Fibroblast of the conjunctiva (primary cell): ENCODE measurements at regions not wholly inside any gene's neighbourhood (a gene's known extent, or its start where the extent isn't known, plus 50 kb on each side); places are given as distances from the start of the nearest gene placed in this dataset.

Source experiments
- DNase-seq: peaks from one replicate; pipeline ENCODE4 v3.0.0-alpha.2; 2010; ENCODE audit warnings: low read depth

- no peak for DNase-seq
Measured at GRCh38 chr6:56005426-56005825, 130.0 kb upstream of the BMP5 start.

GRCh38 chr6:56004426-56004825, 129.0 kb upstream of the BMP5 start:
- no peak for DNase-seq

GRCh38 chr6:56003616-56004015, 128.2 kb upstream of the BMP5 start:
- DNase-seq = no peak

DNA sequence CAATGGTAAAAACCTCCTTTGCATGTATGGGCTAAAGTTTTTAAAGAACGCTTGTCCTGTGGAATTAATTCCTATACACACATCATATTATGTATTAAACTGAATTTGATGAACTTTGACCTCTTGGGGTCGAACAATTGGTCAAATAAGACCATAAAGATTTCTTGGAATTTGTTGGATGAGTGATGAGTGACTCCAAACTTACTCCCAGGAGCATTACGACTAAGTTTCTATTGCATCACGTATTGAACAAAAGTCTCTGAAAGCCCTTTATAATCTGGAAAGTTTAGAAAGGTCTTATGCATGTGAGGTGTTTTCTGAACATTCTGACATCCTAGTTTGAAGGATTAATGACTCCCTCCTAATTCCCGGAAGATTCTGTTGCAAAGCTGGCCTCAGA, 126.9 kb upstream of the BMP5 start:
- DNase-seq = no peak

DNA sequence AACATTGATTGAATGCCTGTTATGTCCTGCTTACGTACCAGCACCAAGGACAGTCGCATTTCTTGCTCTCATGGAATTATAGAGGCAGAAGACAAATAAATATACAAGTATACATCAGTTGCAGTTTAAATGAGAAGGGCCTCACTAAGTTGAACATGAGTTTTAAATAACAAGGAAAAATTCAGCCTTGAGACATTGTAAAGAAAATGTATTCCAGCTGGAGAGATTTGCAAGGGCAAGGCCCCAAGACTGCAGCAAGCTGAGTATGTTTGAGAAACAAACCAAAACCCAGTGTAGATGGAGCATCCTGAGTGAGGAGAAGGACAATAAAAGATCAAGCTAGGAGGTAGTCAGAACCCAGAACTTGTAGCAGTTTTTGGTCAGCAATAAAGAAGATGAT, 123.2 kb upstream of the BMP5 start:
- DNase-seq = no peak

GRCh38 chr6:55997223-55997874, 122.0 kb upstream of the BMP5 start:
- no peak for DNase-seq

- DNase-seq = no peak
Measured at GRCh38 chr6:55994531-55994930, 119.1 kb upstream of the BMP5 start.

DNA sequence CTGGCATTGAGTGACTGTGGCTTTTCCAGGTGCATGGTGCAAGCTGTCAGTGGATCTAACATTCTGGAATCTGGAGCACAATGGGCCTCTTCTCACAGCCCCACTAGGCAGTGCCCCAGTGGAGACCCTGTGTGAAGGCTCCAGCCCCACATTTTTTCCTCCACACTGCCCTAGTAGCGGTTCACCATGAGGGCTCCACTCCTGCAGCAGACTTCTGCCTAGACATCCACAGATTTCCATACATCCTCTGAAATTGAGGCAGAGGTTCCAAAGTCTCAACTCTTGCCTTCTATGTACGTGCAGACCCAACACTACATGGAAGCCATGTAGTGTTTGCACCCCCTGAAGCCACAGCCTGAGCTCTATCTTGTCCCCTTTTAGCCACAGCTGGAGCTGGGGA, 118.0 kb upstream of the BMP5 start:
- DNase-seq = no peak

DNA sequence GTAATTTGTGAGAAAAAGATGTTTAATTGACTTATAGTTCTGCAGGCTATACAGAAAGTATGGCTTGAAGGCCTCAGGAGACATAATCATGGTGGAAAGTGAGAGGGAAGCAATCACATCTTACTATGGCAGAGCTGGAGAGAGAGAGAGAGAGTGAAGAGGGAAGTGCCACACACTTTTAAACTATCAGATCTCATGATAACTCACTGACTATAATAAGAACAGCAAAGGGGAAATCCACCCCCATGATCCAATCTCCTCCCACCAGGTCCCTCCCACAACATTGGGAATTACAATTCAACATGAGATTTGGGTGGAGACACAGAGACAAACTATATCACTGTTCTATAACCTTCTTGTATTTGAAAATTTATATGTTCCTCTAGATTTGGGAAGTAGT, 117.2 kb upstream of the BMP5 start:
- no peak for DNase-seq

- DNase-seq = no peak
Measured at GRCh38 chr6:55985309-55985708, 109.9 kb upstream of the BMP5 start.

- no peak for DNase-seq
Measured at GRCh38 chr6:55983861-55984260, 108.5 kb upstream of the BMP5 start.

- DNase-seq = no peak
Measured at GRCh38 chr6:55981660-55982059, 106.3 kb upstream of the BMP5 start.

- peak; percentile 26 for DNase-seq
Measured at GRCh38 chr6:55980627-55981211, 105.3 kb upstream of the BMP5 start.

GRCh38 chr6:55979526-55979925, 104.1 kb upstream of the BMP5 start:
- no peak for DNase-seq

DNA sequence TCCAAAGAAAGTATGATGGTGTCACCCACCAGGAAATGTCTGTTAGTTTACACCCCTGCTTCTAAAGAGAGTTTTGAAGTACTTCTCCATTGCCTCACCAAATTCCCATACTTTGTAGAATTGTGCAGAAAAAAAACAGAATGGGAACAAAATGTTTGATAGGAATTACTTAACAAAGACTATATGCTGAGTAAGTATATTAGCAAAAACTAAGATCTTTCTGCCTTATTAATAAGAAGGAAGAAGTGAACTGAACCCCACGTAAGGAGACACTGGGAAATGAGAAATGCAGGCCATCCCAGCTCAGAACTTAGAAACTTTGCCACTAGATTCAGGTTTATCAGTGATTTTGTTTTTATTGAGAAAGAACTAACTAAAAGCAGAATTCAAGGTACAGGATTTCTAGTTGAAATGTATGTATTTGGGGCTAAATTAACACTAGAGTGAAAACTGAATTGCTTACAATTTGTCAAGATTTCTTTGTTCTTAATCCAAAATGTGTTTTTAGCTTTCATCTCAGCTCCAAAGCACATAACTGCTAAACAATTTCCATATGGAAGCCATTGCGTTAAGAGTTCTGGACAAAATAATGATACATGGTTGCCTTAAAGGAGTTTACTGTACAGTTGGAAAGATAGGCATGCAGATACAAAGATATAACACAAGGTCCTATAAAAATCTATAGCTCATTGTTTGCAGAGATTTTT, 102.7 kb upstream of the BMP5 start:
- DNase-seq = no peak

DNA sequence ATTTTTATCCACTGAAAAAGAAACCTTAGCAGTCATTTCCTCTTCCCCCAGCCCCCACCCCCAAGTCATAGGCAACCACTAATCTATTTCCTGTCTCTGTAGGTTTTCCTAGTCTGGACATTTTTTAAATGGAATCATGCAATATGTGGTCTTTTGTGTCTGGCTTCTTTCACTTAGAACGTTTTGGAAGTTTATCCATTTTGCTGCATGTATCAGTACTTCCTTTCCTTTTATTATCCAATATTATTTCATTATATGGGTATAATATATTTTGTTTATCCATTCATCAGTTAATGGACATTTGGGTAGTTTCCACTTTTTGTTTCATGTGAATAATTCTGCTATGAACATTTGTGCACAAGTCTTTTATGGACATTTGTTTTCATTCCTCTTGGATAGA, 99.3 kb upstream of the BMP5 start:
- DNase-seq = no peak

- no peak for DNase-seq
Measured at GRCh38 chr6:55972091-55972490, 96.7 kb upstream of the BMP5 start.

GRCh38 chr6:55969526-55969925, 94.1 kb upstream of the BMP5 start:
- no peak for DNase-seq

- DNase-seq = peak; percentile 1
Measured at GRCh38 chr6:55968926-55969325, 93.5 kb upstream of the BMP5 start.

DNA sequence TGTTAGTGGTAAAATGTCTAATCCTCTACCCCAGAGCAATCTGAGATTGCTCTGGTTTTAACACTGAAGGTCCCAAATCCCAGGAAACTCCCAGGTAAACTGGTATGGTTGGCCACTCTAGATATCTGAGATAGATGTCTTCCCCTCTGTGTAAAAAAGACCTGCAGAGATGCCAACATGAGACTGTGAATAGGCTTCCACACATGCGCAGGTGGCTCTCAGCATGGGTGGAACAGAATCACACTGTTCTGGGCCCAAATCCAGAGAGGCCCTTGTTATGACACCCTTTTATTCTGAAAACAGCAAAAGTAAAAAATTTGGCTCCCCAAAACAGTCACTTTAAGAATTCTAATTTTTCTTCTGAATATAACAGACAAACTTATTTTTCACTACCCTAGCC, 88.7 kb upstream of the BMP5 start:
- DNase-seq = no peak

GRCh38 chr6:55963301-55963700, 87.9 kb upstream of the BMP5 start:
- no peak for DNase-seq

DNA sequence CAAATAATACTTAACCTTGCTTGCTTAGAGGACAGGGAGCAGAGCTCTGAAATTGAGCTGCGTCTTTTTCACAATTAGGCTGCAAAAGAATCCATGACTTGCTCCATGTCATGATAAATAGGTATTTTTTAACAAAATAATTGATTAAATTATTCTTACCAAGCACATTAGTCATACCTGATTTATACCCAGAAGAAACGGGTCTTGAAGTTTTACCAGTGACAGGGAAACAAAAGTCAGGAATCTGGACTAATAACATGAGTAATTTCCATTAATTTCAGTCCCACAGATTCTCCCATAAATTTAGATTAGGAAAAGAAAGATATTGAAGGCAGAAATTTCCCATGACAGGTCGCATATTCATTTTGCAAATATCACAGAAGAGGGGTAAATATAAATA, 85.0 kb upstream of the BMP5 start:
- DNase-seq = no peak

DNA sequence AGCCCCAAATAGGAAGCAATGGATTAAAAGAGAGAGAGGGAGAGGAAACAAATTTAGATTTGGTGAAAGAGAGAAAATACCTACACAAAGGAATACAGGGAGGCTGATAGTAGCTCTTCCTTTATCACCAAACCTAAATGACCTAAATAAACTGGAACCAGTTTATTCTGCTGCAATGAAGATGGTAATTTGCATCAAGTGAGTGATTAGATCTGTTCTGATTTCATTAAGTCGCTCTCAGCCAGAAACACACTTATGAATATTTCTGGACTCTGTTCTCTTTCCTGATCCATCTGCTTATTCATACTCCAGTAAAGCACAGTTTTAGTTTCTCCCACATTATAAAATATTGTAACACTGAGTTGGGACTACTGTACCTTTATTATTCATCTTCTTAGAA, 83.4 kb upstream of the BMP5 start:
- no peak for DNase-seq

DNA sequence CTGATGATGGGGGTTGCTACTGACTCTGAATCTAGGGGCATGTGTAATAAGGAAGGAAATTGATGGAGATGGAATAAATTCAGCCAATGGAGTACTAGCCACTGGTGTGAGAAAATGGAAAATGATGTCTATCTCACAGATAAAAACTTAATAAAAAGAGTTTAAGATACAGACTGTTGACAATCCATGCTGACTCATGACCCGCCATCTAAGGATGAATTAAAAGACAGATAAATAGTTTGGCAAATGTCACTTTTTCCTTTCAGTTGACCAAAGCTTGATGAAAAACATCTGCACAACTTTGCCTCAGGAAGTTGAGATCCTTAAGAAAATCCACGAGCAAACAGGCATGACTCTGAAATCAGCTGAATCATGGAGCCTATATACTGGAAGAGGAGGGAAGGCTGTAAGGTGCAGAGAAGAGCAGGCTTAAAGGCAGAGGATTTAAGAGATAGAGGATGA, 82.6 kb upstream of the BMP5 start:
- no peak for DNase-seq
